ENCODE measurements at regions not wholly inside any gene's neighbourhood (a gene's known extent, or its start where the extent isn't known, plus 50 kb on each side); places are given as distances from the start of the nearest gene placed in this dataset.

DNA sequence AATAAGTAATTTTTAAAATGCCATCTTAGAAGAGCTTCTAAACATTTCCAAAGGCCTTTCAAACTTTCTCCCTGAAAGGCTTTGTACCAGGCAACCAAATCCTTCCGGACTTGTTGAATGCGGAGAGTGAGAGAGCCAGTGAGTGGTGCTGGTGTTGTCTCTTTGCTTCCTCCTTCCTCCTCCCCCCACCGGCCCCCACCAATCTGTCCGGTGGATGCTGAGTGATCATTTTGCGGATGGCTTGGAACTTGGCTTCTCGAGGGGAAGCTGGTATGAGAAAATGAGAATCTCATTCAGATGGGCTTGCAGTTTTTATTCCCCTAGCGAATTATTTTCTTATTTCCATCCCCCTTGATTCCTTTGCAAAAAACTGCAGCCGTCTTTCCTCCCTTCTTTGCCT, 97.3 kb downstream of the ANKRD60 start:
- H3K4ac ChIP-seq (ENCODE audit: low read depth, low read length), result no peak overlapping the region
- no peaks in the 10 kb centered on the region for H3K9me3 ChIP-seq (ENCODE audit: control insufficient read depth, insufficient read depth, low read length)
- no peak overlapping the region for H3K9ac ChIP-seq (ENCODE audit: low read depth, low read length)
- H3K4me2 ChIP-seq (ENCODE audit: low read depth, low read length), result no peak overlapping the region
- no peak overlapping the region for H3K23ac ChIP-seq (ENCODE audit: low read depth, low read length)
- no peak overlapping the region for H4K8ac ChIP-seq (ENCODE audit: low read depth in 2 of 2, low read length in 2 of 2)
- dilution Hi-C loops (cut with HindIII; ENCODE audit: low sequenced_read_pairs, unreplicated experiment) (no loop called here), in situ Hi-C loops (cut with MboI; ENCODE audit: low sequenced_read_pairs) (no loop called here), intact Hi-C loops (cut with micrococcal nuclease) (no loop called here)
- no peaks in the 10 kb centered on the region for H3K9me1 ChIP-seq (ENCODE audit: insufficient read depth, low read length)
- peaks cover 21% of the 10 kb centered on the region for H3K27me3 ChIP-seq (ENCODE audit: control insufficient read depth, insufficient read depth, low read length)
- no peak overlapping the region for H3K14ac ChIP-seq (replicated peaks; ENCODE audit: low read depth, low read length)
- 20% methylated on average over 1 of the region's 8 CpGs; no CpG with 5 or more reads in 1 of the 2 experiments for WGBS, 2 experiments (ENCODE audit: extremely low coverage in 2 of 2, insufficient read length in 1 of 2)
- ATAC-seq (ENCODE audit: low read depth) (no peak), DNase-seq (no peak)
- no peak overlapping the region for H3K56ac ChIP-seq (ENCODE audit: extremely low read depth, insufficient read depth, low read length)
- no peaks in the 10 kb centered on the region for H3K36me3 ChIP-seq (ENCODE audit: control insufficient read depth, insufficient read depth, low read length)
- TF ChIP-seq RCOR1 (IDR thresholded peaks at IDR 0.05; ENCODE audit: insufficient replicate concordance, low read length) (no peak), RAD21 (IDR thresholded peaks at IDR 0.05; ENCODE audit: low read length) (no peak), MAZ (IDR thresholded peaks at IDR 0.05; ENCODE audit: borderline replicate concordance, low read depth, low read length) (no peak), MXI1 (IDR thresholded peaks at IDR 0.05; ENCODE audit: borderline replicate concordance, low read depth, low read length) (no peak), FOS (IDR thresholded peaks at IDR 0.05; ENCODE audit: low read depth, low read length) (no peak), NFE2L2 (IDR thresholded peaks at IDR 0.05; ENCODE audit: low read depth, low read length) (no peak), MAFK (IDR thresholded peaks at IDR 0.05; ENCODE audit: low read depth, low read length) (no peak), CEBPB (IDR thresholded peaks at IDR 0.05; ENCODE audit: low read depth, low read length) (no peak), CHD1 (IDR thresholded peaks at IDR 0.05; ENCODE audit: low read depth, low read length) (no peak)
- TF ChIP-seq, protein P1, sequence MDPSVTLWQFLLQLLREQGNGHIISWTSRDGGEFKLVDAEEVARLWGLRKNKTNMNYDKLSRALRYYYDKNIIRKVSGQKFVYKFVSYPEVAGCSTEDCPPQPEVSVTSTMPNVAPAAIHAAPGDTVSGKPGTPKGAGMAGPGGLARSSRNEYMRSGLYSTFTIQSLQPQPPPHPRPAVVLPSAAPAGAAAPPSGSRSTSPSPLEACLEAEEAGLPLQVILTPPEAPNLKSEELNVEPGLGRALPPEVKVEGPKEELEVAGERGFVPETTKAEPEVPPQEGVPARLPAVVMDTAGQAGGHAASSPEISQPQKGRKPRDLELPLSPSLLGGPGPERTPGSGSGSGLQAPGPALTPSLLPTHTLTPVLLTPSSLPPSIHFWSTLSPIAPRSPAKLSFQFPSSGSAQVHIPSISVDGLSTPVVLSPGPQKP (IDR thresholded peaks at IDR 0.05; ENCODE audit: borderline replicate concordance, low read depth, low read length), result no peak
- H2BK20ac ChIP-seq (ENCODE audit: low read depth, low read length), result no peak overlapping the region
- no peak overlapping the region for H2AK9ac ChIP-seq (replicated peaks; ENCODE audit: low read depth, low read length, poor library complexity)
- no peaks in the 10 kb centered on the region for H3K79me1 ChIP-seq (ENCODE audit: low read depth in 1 of 2, low read length in 2 of 2)
- H3K27ac ChIP-seq (ENCODE audit: insufficient read depth, low read length), result no peak overlapping the region
- CTCF ChIA-PET, result no interaction called here
- H3K4me3 ChIP-seq (ENCODE audit: insufficient read depth, low read depth, low read length), result no peak overlapping the region
- no peak overlapping the region for H4K91ac ChIP-seq (ENCODE audit: insufficient read depth, low read depth, low read length)
- no peak overlapping the region for H2AK5ac ChIP-seq (ENCODE audit: low read depth, low read length)
- no peak overlapping the region for H2BK15ac ChIP-seq (ENCODE audit: low read depth, low read length)
- no peak overlapping the region for H4K5ac ChIP-seq (ENCODE audit: low read depth, low read length)
- H3K4me1 ChIP-seq (ENCODE audit: control insufficient read depth, insufficient read depth, low read length), result no peaks in the 10 kb centered on the region
- no peak overlapping the region for H2AFZ ChIP-seq (replicated peaks; ENCODE audit: low read length, poor library complexity)
- BruUV-seq (replicated peaks), result no TSS peak
- POLR2A ChIA-PET (ENCODE audit: unreplicated experiment), result no interaction called here
- H3K18ac ChIP-seq (ENCODE audit: low read depth, low read length), result no peak overlapping the region
- H4K20me1 ChIP-seq (ENCODE audit: insufficient read depth, low read length), result no peaks in the 10 kb centered on the region
- H2BK5ac ChIP-seq (ENCODE audit: low read depth, low read length, poor library complexity, severe bottlenecking), result no peak overlapping the region
- H2BK120ac ChIP-seq (ENCODE audit: low read depth, low read length), result no peak overlapping the region

Data from IMR-90 (cell line).